ENCODE measurements at regions not wholly inside any gene's neighbourhood (a gene's known extent, or its start where the extent isn't known, plus 50 kb on each side); places are given as distances from the start of the nearest gene placed in this dataset.

- peaks cover 4 to 23% (median 19%) of the 10 kb centered on the region in 8 donors for H3K9me3 ChIP-seq
- H3K27me3 ChIP-seq (replicated peaks in 1 of 7), result no peaks in the 10 kb centered on the region
- intact Hi-C loops (cut with DNase I; ENCODE audit: low total_unique reads), result no loop called here
- WGBS, 5 donors, result 87 to 96% (median 93%) methylated on average over 3 of the region's 3 CpGs
- DNase-seq, result no peak
- H3K4me3 ChIP-seq, result no peak overlapping the region
- H3K4me1 ChIP-seq, result no peaks in the 10 kb centered on the region
- H3K27ac ChIP-seq, result no peak overlapping the region
- TF ChIP-seq POLR2AphosphoS5 (IDR thresholded peaks at IDR 0.05), result no peak
- TF ChIP-seq CTCF (IDR thresholded peaks at IDR 0.05 in 8 of 11, conservative IDR thresholded peaks at IDR 0.05 in 3 of 11), result no peak
- TF ChIP-seq POLR2A (IDR thresholded peaks at IDR 0.05), result no peak
- no peaks in the 10 kb centered on the region for H3K36me3 ChIP-seq
Observed at GRCh38 chr6:119581220-119581619, 231.7 kb upstream of the MAN1A1 start.

DNA sequence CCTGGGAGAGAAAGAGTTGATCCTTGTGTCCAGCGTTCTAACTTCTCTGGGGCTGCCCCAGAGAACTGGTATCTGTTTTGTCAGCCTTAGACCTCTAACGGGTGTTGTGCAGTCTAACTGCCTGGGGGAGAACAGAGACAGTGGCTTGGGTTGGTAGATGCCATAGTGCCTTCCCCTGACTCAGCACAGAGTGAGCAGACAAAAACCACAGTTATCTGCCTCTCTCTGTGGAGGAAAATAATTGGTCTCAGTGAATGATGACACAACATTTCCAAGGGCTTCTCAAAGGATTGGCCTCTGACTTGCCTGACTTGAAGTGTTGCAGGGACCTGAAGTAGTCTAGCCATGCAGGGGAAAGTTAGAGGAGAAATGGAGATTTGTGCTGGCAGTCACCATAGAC, 226.2 kb upstream of the MAN1A1 start:
- H3K27me3 ChIP-seq (replicated peaks in 1 of 7), result no peaks in the 10 kb centered on the region
- WGBS, 5 donors, result 76 to 92% (median 89%) methylated on average over 2 of the region's 2 CpGs
- H3K27ac ChIP-seq, result no peak overlapping the region
- no peaks in the 10 kb centered on the region for H3K36me3 ChIP-seq
- no peak overlapping the region for H3K4me3 ChIP-seq
- intact Hi-C loops (cut with DNase I; ENCODE audit: low total_unique reads), result no loop called here
- TF ChIP-seq POLR2AphosphoS5 (IDR thresholded peaks at IDR 0.05), result no peak
- no peaks in the 10 kb centered on the region for H3K4me1 ChIP-seq
- peaks cover 4 to 36% (median 31%) of the 10 kb centered on the region in 8 donors for H3K9me3 ChIP-seq
- no peak for DNase-seq

DNA sequence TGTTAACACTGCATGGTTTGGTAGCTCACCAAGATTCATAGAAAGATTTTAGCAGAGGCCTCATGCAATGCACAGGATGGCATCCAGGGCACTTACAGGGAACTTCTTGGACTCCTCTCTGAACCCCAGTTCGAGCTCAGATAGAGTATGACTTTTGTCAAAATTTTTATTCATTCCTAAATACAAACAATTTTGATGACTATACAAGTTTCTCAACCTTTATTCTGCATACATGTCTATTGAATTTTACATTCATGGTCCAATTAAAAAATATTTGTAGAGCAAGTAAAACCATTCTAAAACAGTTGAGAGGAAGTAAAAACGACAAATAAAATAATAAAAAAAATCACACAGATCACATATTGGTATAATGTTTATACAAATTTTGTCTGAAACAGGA, 219.0 kb upstream of the MAN1A1 start:
- TF ChIP-seq POLR2AphosphoS5 (IDR thresholded peaks at IDR 0.05) (no peak), POLR2A (IDR thresholded peaks at IDR 0.05) (no peak), CTCF (IDR thresholded peaks at IDR 0.05 in 8 of 11, conservative IDR thresholded peaks at IDR 0.05 in 3 of 11) (no peak)
- H3K4me3 ChIP-seq, result no peak overlapping the region
- H3K4me1 ChIP-seq, result no peaks in the 10 kb centered on the region
- no peaks in the 10 kb centered on the region for H3K27me3 ChIP-seq (replicated peaks in 1 of 7)
- no peaks in the 10 kb centered on the region for H3K36me3 ChIP-seq
- intact Hi-C loops (cut with DNase I; ENCODE audit: low total_unique reads), result no loop called here
- WGBS, 5 donors, result 76 to 97% (median 85%) methylated on average over 2 of the region's 2 CpGs
- DNase-seq, result no peak
- no peaks in the 10 kb centered on the region for H3K9me3 ChIP-seq
- no peak overlapping the region for H3K27ac ChIP-seq

- no peaks in the 10 kb centered on the region for H3K9me3 ChIP-seq
- no peak overlapping the region for H3K27ac ChIP-seq
- no peaks in the 10 kb centered on the region for H3K4me1 ChIP-seq
- no peak for DNase-seq
- no peaks in the 10 kb centered on the region for H3K36me3 ChIP-seq
- 91 to 97% (median 94%) methylated on average over 19 of the region's 19 CpGs for WGBS, 5 donors
- intact Hi-C loops (cut with DNase I; ENCODE audit: low total_unique reads), result no loop called here
- TF ChIP-seq POLR2A (IDR thresholded peaks at IDR 0.05), result no peak
- no peak for TF ChIP-seq POLR2AphosphoS5 (IDR thresholded peaks at IDR 0.05)
- no peak for TF ChIP-seq CTCF (IDR thresholded peaks at IDR 0.05 in 8 of 11, conservative IDR thresholded peaks at IDR 0.05 in 3 of 11)
- H3K27me3 ChIP-seq (replicated peaks in 1 of 7), result no peaks in the 10 kb centered on the region
- no peak overlapping the region for H3K4me3 ChIP-seq
Observed at GRCh38 chr6:119566546-119567260, 217.1 kb upstream of the MAN1A1 start.

Data from spleen (tissue), 11 donors.